ENCODE measurements at regions not wholly inside any gene's neighbourhood (a gene's known extent, or its start where the extent isn't known, plus 50 kb on each side); places are given as distances from the start of the nearest gene placed in this dataset.
"Not testable (repeated sequence)": the region's sequence is repeated elsewhere in the genome, so short reads cannot be mapped to it uniquely, and the experiment has no call there.

GRCh38 chr17:20852239-20852989 lies 190.4 kb downstream of the USP22 start:
- no peak overlapping the region for H3K27ac ChIP-seq
- no peaks in the 10 kb centered on the region for H3K9me3 ChIP-seq
- no peak for TF ChIP-seq EP300 (IDR thresholded peaks at IDR 0.05)
- TF ChIP-seq POLR2A (IDR thresholded peaks at IDR 0.05): no peak
- TF ChIP-seq CTCF (IDR thresholded peaks at IDR 0.05): no peak
- H3K4me3 ChIP-seq: peak overlapping the region; percentile 27
- intact Hi-C loops (cut with DNase I): no loop called here
- H3K27me3 ChIP-seq: no peaks in the 10 kb centered on the region
- peak in 4 of 5 donors; percentile 25 to 44 (median 33) for DNase-seq
- H3K36me3 ChIP-seq: no peaks in the 10 kb centered on the region
- 1 to 2% (median 1%) methylated on average over 35 to 36 of the region's 36 CpGs for WGBS, 3 donors
- H3K4me1 ChIP-seq (ENCODE audit: insufficient read depth): peaks cover 3% of the 10 kb centered on the region

GRCh38 chr17:20852990-20853370 lies 189.8 kb downstream of the USP22 start:
- 27 to 33% (median 29%) methylated on average over 6 of the region's 6 CpGs for WGBS, 3 donors
- H3K4me1 ChIP-seq (ENCODE audit: insufficient read depth): peaks cover 3% of the 10 kb centered on the region
- no peak overlapping the region for H3K27ac ChIP-seq
- H3K27me3 ChIP-seq: no peaks in the 10 kb centered on the region
- H3K9me3 ChIP-seq: no peaks in the 10 kb centered on the region
- intact Hi-C loops (cut with DNase I): no loop called here
- DNase-seq: no peak
- peak overlapping the region; percentile 27 for H3K4me3 ChIP-seq
- no peaks in the 10 kb centered on the region for H3K36me3 ChIP-seq
- no peak for TF ChIP-seq POLR2A (IDR thresholded peaks at IDR 0.05)
- TF ChIP-seq CTCF (IDR thresholded peaks at IDR 0.05): no peak
- TF ChIP-seq EP300 (IDR thresholded peaks at IDR 0.05): no peak

GRCh38 chr17:20855910-20856470 lies 186.8 kb downstream of the USP22 start:
- intact Hi-C loops (cut with DNase I); H3K4me3 ChIP-seq; DNase-seq; H3K4me1 ChIP-seq (ENCODE audit: insufficient read depth); H3K36me3 ChIP-seq; H3K27me3 ChIP-seq; H3K27ac ChIP-seq; H3K9me3 ChIP-seq: not testable (repeated sequence)
- 70 to 90% (median 74%) methylated on average over 2 of the region's 2 CpGs for WGBS, 3 donors

GRCh38 chr17:20866444-20867209 lies 176.2 kb downstream of the USP22 start:
- H3K9me3 ChIP-seq; H3K27ac ChIP-seq; H3K4me3 ChIP-seq; H3K4me1 ChIP-seq (ENCODE audit: insufficient read depth); intact Hi-C loops (cut with DNase I); H3K36me3 ChIP-seq; H3K27me3 ChIP-seq: not testable (repeated sequence)
- 82 to 92% (median 85%) methylated on average over 17 of the region's 17 CpGs for WGBS, 3 donors
- peak in 1 of 5 donors; percentile 7 for DNase-seq

GRCh38 chr17:20867436-20867937 lies 175.3 kb downstream of the USP22 start:
- intact Hi-C loops (cut with DNase I); H3K27ac ChIP-seq; H3K27me3 ChIP-seq; H3K9me3 ChIP-seq; H3K4me1 ChIP-seq (ENCODE audit: insufficient read depth); H3K36me3 ChIP-seq; DNase-seq; H3K4me3 ChIP-seq: not testable (repeated sequence)
- WGBS, 3 donors: 71 to 85% (median 81%) methylated on average over 6 of the region's 6 CpGs

GRCh38 chr17:20867938-20868661 lies 174.7 kb downstream of the USP22 start:
- H3K9me3 ChIP-seq; DNase-seq; H3K4me3 ChIP-seq; H3K36me3 ChIP-seq; H3K27ac ChIP-seq; H3K27me3 ChIP-seq; H3K4me1 ChIP-seq (ENCODE audit: insufficient read depth); intact Hi-C loops (cut with DNase I): not testable (repeated sequence)
- 91 to 92% (median 91%) methylated on average over 25 of the region's 25 CpGs for WGBS, 3 donors

GRCh38 chr17:20868662-20869007 lies 174.2 kb downstream of the USP22 start:
- intact Hi-C loops (cut with DNase I); H3K27me3 ChIP-seq; H3K4me3 ChIP-seq; H3K27ac ChIP-seq; H3K36me3 ChIP-seq; H3K4me1 ChIP-seq (ENCODE audit: insufficient read depth); DNase-seq; H3K9me3 ChIP-seq: not testable (repeated sequence)
- 87 to 90% (median 89%) methylated on average over 8 of the region's 8 CpGs for WGBS, 3 donors

GRCh38 chr17:20873173-20873572 lies 169.6 kb downstream of the USP22 start:
- DNase-seq; H3K9me3 ChIP-seq; intact Hi-C loops (cut with DNase I); H3K4me3 ChIP-seq; H3K4me1 ChIP-seq (ENCODE audit: insufficient read depth); H3K36me3 ChIP-seq; H3K27me3 ChIP-seq; H3K27ac ChIP-seq: not testable (repeated sequence)
- 82 to 89% (median 87%) methylated on average over 4 of the region's 4 CpGs for WGBS, 3 donors
